K562 (cell line): ENCODE measurements at regions not wholly inside any gene's neighbourhood (a gene's known extent, or its start where the extent isn't known, plus 50 kb on each side); places are given as distances from the start of the nearest gene placed in this dataset.

Experiments used
- CTCF ChIP-seq, 3 experiments: IDR thresholded peaks in 2 of 3; conservative IDR thresholded peaks in 1 of 3; 2 replicates each; pipeline ENCODE4 v1.5.1; 2011 to 2012; ENCODE audit warnings: low read length in 3 of 3, mild to moderate bottlenecking in 3 of 3, control low read depth in 2 of 3, improper control_type of control experiment in 1 of 3, inconsistent platforms in 1 of 3, low read depth in 1 of 3, mixed read lengths in 1 of 3, moderate library complexity in 1 of 3; ENCODE audit not compliant: insufficient read depth in 2 of 3
- PHF8 ChIP-seq: fragments of 200-600 bp; sonication (generic); IDR thresholded peaks from 2 replicates; pipeline ENCODE4 v1.6.1; 2012; ENCODE audit warnings: mixed run types, mild to moderate bottlenecking, inconsistent platforms, low read length, moderate library complexity, borderline replicate concordance
- USF2 ChIP-seq: sonication (generic); formaldehyde crosslinking; IDR thresholded peaks from 2 replicates; pipeline ENCODE4 v1.5.0; 2020; ENCODE audit warnings: missing genetic modification reagents
- ZNF764 ChIP-seq: fragments of 250-450 bp; sonication (Bioruptor Pico); IDR thresholded peaks from 2 replicates; pipeline ENCODE4 v1.4.0; 2020; ENCODE audit warnings: low read depth, mild to moderate bottlenecking, moderate library complexity

- no peak for TF ChIP-seq USF2 (CRISPR knock-in tag)
- no peak for TF ChIP-seq ZNF764 (CRISPR knock-in tag)
- TF ChIP-seq CTCF (IDR thresholded peaks at IDR 0.05 in 2 of 3, conservative IDR thresholded peaks at IDR 0.05 in 1 of 3; ENCODE audit: insufficient read depth in 2 of 3, low read depth in 1 of 3, low read length in 3 of 3) = no peak
- TF ChIP-seq PHF8 = no peak
These were observed 723.6 kb downstream of the INHBA start for GRCh38 chr7:40979296-40979695.
